Keratinocyte (primary cell): ENCODE measurements at regions not wholly inside any gene's neighbourhood (a gene's known extent, or its start where the extent isn't known, plus 50 kb on each side); places are given as distances from the start of the nearest gene placed in this dataset.

Experiments used
- DNase-seq: peaks from one replicate; pipeline ENCODE4 v3.0.0-alpha.2; 2011; ENCODE audit warnings: low read depth, missing footprints, low spot score
- FAIRE-seq: peaks from 2 replicates; lab custom pipeline; 2011; peaks lifted over from hg19 to GRCh38; lab: Jason Lieb, UNC
- H2AFZ ChIP-seq: 2 replicates; pipeline ENCODE4 v1.6.0; 2012; ENCODE audit warnings: low read length, control low read depth, inconsistent platforms; ENCODE audit not compliant: control insufficient read depth
- H3K27ac ChIP-seq: 2 replicates; pipeline ENCODE4 v1.5.1; 2011; ENCODE audit warnings: low read length; ENCODE audit not compliant: control insufficient read depth, insufficient read depth
- H3K27me3 ChIP-seq: 3 replicates; pipeline ENCODE4 v1.6.0; 2011; ENCODE audit warnings: low read length; ENCODE audit not compliant: control insufficient read depth, insufficient read depth; ENCODE audit errors: extremely low read depth
- H3K36me3 ChIP-seq, 2 experiments: 2 replicates in 1 of 2; 3 replicates in 1 of 2; pipeline ENCODE4 v1.5.1; 2011; ENCODE audit warnings: low read length in 2 of 2, mild to moderate bottlenecking in 1 of 2; ENCODE audit not compliant: control insufficient read depth in 2 of 2, insufficient read depth in 2 of 2; ENCODE audit errors: extremely low read depth in 1 of 2
- H3K4me1 ChIP-seq: 3 replicates; pipeline ENCODE4 v1.5.1; 2011; ENCODE audit warnings: low read length; ENCODE audit not compliant: control insufficient read depth, insufficient read depth; ENCODE audit errors: extremely low read depth
- H3K4me2 ChIP-seq: 3 replicates; pipeline ENCODE4 v1.6.0; 2011; ENCODE audit warnings: low read depth, low read length; ENCODE audit not compliant: control insufficient read depth, insufficient read depth; ENCODE audit errors: extremely low read depth
- H3K4me3 ChIP-seq, 3 experiments: fragments of 200-600 bp in 1 of 3; sonication (generic) in 1 of 3; 2 replicates in 2 of 3; 3 replicates in 1 of 3; pipeline ENCODE4 v1.5.1; 2011 to 2016; ENCODE audit warnings: low read length in 3 of 3, mild to moderate bottlenecking in 3 of 3, control low read depth in 2 of 3, inconsistent platforms in 1 of 3, low read depth in 1 of 3, mixed read lengths in 1 of 3, mixed run types in 1 of 3, moderate library complexity in 1 of 3; ENCODE audit not compliant: control insufficient read depth in 2 of 3, insufficient read depth in 2 of 3; ENCODE audit errors: extremely low read depth in 1 of 3
- H3K79me2 ChIP-seq: 2 replicates; pipeline ENCODE4 v1.6.0; 2012; ENCODE audit warnings: low read length; ENCODE audit not compliant: control insufficient read depth, insufficient read depth
- H3K9ac ChIP-seq: 3 replicates; pipeline ENCODE4 v1.6.0; 2011; ENCODE audit warnings: low read length; ENCODE audit not compliant: control insufficient read depth, insufficient read depth; ENCODE audit errors: extremely low read depth
- H3K9me1 ChIP-seq: 3 replicates; pipeline ENCODE4 v1.6.0; 2011; ENCODE audit warnings: low read length; ENCODE audit not compliant: control insufficient read depth, insufficient read depth; ENCODE audit errors: extremely low read depth
- H3K9me3 ChIP-seq: 2 replicates; pipeline ENCODE4 v1.5.1; 2012; ENCODE audit warnings: low read depth, low read length; ENCODE audit not compliant: control insufficient read depth
- H4K20me1 ChIP-seq: 3 replicates; pipeline ENCODE4 v1.6.0; 2011; ENCODE audit warnings: low read length; ENCODE audit not compliant: control insufficient read depth, insufficient read depth; ENCODE audit errors: extremely low read depth
- EZH2 ChIP-seq: IDR thresholded peaks from one replicate; pipeline ENCODE4 v1.6.1; 2012; ENCODE audit warnings: inconsistent platforms, mild to moderate bottlenecking, low read length, moderate library complexity
- dilution Hi-C: fragments of 300-500 bp; cut with MboI; formaldehyde crosslinking; loops from one replicate; pipeline ENCODE4 v1.7.0; 2020; ENCODE audit warnings: low sequenced_read_pairs; ENCODE audit not compliant: extremely low pct_ligation_motif_present
- TF ChIP-seq, protein P1 (sequence below), 3 experiments: IDR thresholded peaks in 1 of 3; conservative IDR thresholded peaks in 1 of 3; optimal IDR thresholded peaks in 1 of 3; 2 replicates in 2 of 3; 3 replicates in 1 of 3; pipeline versions ENCODE3 to v1.5.1; 2011; ENCODE audit warnings: low read length in 3 of 3, mild to moderate bottlenecking in 3 of 3, moderate library complexity in 2 of 3, control low read depth in 1 of 3, inconsistent platforms in 1 of 3; ENCODE audit not compliant: insufficient read depth in 2 of 3; ENCODE audit errors: extremely low read depth in 1 of 3

DNA sequence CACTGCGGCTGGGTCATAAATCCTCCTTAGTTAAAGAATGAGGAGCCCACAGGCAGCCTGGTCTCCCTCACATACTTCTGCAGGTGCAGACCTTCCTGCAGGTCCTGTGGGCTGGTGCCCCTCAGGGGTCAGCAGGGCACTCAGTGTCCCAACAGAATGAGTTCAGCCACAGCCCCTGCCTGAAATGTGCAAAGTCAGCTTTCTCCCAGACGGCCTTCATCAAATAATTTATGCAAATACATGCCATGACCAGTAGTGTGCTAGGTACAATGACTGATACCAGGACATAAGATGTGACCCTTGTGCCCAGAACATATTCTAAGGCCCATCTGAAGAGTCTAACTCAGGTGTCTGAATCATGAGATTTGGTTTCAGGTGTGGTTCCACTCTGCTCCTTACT, 703.4 kb downstream of the TBC1D22A start:
- Histone ChIP-seq H3K79me2 (no peaks in the 10 kb centered on the region), H2AFZ (no peak overlapping the region), H3K36me3 (no peaks in the 10 kb centered on the region), H4K20me1 (no peaks in the 10 kb centered on the region), H3K4me3 (no peak overlapping the region), H3K9me1 (no peaks in the 10 kb centered on the region), H3K27ac (no peak overlapping the region), H3K4me2 (no peak overlapping the region), H3K9ac (no peak overlapping the region), H3K27me3 (no peaks in the 10 kb centered on the region), H3K4me1 (no peaks in the 10 kb centered on the region), H3K9me3 (no peaks in the 10 kb centered on the region)
- no peak for DNase-seq
- TF ChIP-seq EZH2 = no peak
- TF ChIP-seq, protein P1, sequence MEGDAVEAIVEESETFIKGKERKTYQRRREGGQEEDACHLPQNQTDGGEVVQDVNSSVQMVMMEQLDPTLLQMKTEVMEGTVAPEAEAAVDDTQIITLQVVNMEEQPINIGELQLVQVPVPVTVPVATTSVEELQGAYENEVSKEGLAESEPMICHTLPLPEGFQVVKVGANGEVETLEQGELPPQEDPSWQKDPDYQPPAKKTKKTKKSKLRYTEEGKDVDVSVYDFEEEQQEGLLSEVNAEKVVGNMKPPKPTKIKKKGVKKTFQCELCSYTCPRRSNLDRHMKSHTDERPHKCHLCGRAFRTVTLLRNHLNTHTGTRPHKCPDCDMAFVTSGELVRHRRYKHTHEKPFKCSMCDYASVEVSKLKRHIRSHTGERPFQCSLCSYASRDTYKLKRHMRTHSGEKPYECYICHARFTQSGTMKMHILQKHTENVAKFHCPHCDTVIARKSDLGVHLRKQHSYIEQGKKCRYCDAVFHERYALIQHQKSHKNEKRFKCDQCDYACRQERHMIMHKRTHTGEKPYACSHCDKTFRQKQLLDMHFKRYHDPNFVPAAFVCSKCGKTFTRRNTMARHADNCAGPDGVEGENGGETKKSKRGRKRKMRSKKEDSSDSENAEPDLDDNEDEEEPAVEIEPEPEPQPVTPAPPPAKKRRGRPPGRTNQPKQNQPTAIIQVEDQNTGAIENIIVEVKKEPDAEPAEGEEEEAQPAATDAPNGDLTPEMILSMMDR (optimal IDR thresholded peaks at IDR 0.05 in 1 of 3, IDR thresholded peaks at IDR 0.05 in 1 of 3, conservative IDR thresholded peaks at IDR 0.05 in 1 of 3; ENCODE audit: extremely low read depth in 1 of 3, insufficient read depth in 2 of 3, low read length in 3 of 3) = no peak
- no peak for FAIRE-seq
- dilution Hi-C loops = no loop called here

DNA sequence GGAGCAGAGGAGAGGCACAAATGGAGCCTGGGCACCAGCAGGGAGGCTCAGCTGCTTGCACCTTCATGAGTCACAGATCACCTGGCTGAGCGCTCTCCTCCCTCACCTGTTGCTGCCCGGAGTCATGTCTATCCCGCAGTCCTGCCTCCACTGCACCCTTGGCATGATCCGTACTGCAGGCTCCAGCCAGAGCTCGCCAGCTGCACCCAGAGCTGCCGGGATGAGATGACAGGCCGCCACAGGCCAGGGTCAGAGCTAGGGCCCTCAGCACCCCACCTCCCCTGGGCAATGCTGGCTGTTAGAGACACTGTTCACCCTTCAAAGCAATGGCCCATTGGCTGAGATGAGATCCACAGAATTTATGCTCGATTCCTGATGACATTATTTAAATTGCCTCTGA, 702.8 kb downstream of the TBC1D22A start:
- dilution Hi-C loops = no loop called here
- Histone ChIP-seq H3K4me3 (no peak overlapping the region), H3K36me3 (no peaks in the 10 kb centered on the region), H3K9ac (no peak overlapping the region), H3K27me3 (no peaks in the 10 kb centered on the region), H3K4me2 (no peak overlapping the region), H3K79me2 (no peaks in the 10 kb centered on the region), H3K4me1 (no peaks in the 10 kb centered on the region), H3K27ac (no peak overlapping the region), H2AFZ (no peak overlapping the region), H3K9me3 (no peaks in the 10 kb centered on the region), H3K9me1 (no peaks in the 10 kb centered on the region), H4K20me1 (no peaks in the 10 kb centered on the region)
- FAIRE-seq (no peak), DNase-seq (no peak)
- TF ChIP-seq EZH2 = no peak
- TF ChIP-seq, protein P1 (optimal IDR thresholded peaks at IDR 0.05 in 1 of 3, IDR thresholded peaks at IDR 0.05 in 1 of 3, conservative IDR thresholded peaks at IDR 0.05 in 1 of 3; ENCODE audit: extremely low read depth in 1 of 3, insufficient read depth in 2 of 3, low read length in 3 of 3) = no peak
